HG02943 (cell line): ENCODE measurements at regions not wholly inside any gene's neighbourhood (a gene's known extent, or its start where the extent isn't known, plus 50 kb on each side); places are given as distances from the start of the nearest gene placed in this dataset.
"Not testable (repeated sequence)": the region's sequence is repeated elsewhere in the genome, so short reads cannot be mapped to it uniquely, and the experiment has no call there.

Experiments
- ATAC-seq: cut with Tn5 transposase; IDR thresholded peaks from one replicate; pipeline ENCODE4 v1.9.1; 2021; ENCODE audit warnings: mild to moderate bottlenecking, low read depth, moderate library complexity; ENCODE audit not compliant: unreplicated experiment

DNA sequence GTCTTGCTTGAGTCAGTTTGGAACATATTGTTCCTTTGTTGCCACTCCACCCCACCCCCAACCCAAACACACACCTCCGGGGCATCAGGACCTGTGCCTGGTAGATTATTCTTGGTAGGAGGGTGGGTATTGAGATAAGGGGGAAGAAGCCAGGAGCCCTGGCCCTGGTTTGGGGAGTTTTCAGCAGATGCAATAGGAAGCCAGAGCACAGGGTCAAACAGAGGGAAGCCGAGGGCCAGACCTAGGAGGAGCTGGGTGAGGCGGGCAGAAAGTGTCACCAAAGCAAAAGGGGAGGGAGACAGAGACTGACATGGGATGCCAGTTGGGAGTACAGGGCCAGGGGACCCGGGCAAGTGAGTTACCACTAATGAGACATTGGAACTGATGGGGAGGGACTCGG lies 163.1 kb downstream of the RPLP1 start:
- ATAC-seq: no peak

DNA sequence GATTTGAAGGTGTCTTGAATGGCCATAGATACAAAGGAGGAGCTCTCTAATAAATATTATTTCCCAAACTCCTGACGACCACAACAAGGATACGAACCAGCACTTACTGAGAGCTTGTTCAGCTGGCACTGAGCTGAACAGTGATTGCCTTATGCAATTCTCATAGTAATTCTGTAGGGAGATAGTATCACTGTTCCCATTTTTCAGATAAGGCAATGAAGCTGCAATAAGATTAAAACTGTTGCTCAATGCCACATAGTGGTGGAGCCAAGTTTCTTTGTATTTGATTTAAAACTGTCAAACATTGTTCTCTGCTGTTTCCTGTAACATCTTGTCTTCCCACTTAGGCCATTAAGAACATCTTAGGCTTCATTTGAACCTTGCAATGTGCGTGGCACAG lies 163.9 kb downstream of the RPLP1 start:
- no peak for ATAC-seq

GRCh38 chr15:69617144-69617543 lies 164.5 kb downstream of the RPLP1 start:
- not testable (repeated sequence) for ATAC-seq

DNA sequence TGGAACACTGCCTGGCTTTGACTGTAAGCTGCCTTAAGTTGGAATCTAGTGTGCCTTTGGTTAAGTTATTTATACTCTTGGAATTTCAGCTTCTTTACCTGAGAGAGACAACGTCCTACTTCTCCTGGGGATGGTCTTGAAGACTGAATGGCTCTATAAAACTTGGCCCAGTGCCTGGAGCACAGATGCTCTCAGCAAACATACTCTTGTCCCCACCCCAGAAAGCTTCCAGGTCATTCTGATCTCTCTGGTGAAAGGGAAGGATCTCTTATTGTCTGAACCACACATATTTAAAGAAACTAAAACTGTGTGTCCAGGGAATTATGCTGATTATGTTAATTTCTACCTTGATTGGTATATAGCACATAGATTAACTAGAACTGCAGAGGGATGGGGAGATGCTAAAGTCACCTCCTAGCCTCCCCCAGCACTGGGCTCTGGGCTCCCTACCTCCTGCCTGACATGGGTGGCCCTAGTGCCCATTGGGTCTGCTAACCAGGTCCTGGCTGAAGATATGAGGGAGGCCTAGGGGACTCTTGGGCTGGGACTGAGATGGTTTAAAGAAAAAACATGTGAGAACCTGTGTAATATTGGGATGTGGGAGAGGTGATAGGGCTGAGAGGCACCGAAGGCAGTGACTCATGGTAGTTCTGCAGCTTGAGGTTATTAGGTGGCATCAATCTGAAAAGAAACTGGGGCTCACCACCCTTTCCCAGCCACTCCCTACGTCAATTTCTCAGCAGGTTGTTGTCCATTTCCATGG lies 171.0 kb downstream of the RPLP1 start:
- ATAC-seq: no peak

DNA sequence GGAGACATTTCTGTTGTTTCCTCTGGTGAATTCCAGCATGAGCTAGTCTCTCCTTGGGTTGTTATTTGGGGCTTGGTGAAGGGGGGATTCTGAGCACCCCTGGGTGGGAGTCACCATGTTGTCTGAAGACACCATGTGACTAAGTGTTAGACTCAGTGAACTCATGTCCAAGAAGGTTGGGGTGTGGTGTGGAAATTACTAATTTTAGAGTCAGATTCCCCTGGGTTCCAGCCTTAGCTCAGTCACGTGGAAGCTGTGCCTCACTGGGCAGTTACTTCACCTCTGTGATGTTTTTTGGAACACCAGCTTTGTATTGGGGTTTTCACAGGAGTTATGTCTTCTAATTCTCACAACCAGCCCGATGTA lies 171.5 kb downstream of the RPLP1 start:
- ATAC-seq: no peak

- no peak for ATAC-seq
These were observed 172.2 kb downstream of the RPLP1 start for GRCh38 chr15:69624816-69625215.

DNA sequence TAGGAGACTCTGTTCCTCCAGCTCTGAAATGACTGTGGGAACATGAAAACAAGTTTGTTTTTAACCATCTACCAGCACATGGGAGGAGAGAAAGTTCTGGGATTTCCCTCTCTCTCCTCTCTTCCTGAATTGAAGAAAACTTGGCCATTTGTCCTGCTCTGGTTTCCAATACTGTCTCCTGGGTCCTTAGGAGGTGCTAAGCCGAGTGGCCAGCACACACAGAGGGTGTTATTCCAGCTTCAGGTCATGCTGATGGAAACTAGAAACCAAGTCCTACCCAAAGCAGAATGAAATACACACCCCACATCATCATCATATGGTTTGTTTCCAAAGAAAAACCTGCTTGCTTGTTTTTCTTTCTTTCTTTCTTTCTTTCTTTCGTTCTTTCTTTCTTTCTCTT lies 172.7 kb downstream of the RPLP1 start:
- ATAC-seq: no peak

DNA sequence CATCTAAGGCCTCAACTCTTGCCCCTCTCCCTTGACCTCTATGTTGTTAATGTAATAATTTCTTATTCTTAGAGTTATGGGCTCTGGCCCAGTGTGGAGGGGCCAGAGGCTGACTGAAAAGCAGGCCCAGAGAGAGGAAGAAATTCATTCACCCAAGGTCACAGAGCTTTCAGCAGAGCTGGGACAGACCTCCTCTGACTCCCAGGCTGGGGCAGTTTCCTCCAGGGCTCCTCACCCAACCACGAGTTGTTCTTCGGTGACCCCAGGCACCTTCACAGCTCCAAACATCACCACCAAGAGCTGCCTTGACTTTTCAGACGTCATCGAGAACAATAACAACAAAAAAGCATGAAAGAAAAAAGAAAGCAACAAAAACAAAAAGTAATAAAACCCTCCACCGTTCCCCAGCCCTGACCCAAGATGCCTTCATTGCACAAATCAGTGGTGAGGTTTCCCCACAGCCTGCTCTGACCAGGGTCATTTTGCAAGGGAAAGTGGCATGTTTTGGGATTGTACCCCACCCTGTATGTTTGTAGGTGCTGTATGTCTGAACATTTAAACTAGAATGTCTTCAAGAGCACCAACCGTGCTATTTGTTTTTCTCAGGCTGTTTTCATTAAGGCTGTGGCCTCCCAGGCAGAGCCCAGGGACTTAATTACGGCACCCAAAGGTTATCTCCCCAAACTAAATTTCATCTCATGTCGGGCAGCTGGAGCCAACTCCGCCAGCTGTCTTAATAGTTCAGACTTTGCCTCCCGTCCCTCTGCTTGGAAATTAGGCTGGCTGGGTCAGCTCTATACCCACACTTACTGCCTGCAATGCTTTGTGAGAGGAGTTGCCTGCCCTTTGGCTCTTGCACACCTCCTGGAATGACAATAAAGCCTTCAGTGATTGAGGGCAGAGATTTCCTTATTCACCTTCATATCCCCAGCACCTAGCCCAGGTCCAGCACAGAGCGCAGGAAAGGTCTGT lies 173.8 kb downstream of the RPLP1 start:
- ATAC-seq: no peak

DNA sequence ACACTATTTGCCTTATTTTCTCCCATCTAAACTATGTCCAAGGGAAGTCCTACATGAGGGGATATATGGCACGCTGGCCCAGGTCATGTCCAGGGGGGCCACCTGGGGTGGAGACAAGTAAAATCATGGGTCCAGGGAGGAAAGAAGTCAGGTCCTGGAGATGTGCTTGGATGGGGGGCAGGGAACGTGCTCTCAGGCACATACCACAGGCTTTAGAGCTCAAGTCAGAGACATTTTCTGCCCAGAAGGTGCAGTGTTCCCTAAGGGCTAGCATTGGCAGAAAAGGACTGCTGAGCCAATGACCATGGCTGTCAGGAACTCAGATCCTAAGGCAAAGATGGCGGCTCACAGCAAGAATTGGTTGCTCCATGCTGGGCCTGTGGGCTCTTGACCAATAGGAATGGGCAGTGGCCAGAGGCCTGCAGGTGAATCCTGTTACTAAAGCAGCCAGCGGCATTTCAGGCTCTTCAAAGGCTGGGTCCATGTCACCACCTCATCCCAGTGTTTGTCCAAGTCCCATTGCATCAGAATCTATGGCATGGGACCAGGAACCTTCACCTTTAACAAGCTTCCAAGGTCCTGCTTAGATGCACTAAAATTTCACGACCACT lies 175.0 kb downstream of the RPLP1 start:
- no peak for ATAC-seq

- no peak for ATAC-seq
These were observed 175.9 kb downstream of the RPLP1 start for GRCh38 chr15:69628256-69629093.

DNA sequence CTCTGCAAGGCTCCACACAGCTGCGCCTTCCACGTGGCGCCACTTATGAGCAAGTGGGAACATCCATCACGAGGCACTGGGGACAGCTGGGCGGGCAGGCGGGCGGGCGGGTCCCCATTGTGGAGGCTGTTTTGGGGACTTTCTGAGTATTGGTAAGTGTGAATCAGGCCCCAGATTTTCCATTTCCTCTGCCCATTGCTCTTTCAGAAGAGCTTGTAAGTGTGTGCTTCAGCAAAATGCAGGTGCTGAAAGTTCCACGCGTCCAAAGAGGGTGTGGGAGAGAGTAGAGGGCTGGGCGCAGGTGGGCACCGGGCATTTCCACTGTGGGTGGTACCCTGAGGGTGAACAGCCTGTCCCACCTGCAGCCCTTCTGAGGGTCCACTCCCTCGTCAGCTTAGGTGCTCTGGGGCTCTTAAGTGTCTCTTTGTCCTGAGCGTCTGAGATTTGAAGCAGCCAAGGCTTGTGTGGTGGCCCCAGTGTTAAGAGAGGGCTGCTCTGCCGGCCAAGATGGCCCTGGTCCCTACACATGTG lies 177.1 kb downstream of the RPLP1 start:
- ATAC-seq: no peak

DNA sequence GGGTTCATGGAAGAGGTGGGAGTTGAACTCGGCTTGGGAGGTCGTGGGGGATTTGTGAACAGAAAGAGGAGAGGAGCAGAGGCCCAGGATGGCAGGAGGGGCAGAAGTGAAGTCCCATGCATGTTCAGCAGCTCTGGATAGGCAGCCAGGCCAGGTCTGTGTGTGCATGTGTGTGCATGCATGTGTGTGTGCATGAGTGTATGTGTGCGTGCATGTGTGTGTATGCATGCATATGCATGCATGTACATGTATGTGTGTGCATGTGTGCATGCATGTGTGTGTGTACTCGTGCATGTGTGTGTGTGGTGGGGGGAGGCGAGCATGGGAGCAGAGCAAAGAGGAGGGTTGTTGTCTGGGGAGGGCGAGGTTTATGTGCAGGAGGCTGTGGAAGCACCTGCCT lies 178.4 kb downstream of the RPLP1 start:
- no peak for ATAC-seq

DNA sequence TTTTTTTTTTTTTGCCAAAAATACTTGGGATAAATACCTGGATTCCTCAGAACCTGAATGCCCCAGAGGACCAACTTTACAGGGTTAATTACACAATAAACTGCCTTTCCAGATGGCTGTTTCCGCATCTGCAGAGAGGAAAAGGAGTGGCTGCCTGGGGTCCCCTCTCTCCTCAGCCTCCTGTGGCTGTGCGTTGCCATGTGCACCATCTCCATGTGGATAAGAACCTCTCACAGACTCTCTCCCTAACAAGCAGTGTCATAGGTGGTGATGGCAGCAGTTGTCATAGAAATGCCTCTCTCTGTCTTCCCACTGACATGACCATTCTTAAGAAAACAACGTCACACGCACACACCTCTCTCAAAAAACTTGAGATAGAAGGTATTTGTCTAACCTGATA lies 179.4 kb downstream of the RPLP1 start:
- ATAC-seq: no peak

DNA sequence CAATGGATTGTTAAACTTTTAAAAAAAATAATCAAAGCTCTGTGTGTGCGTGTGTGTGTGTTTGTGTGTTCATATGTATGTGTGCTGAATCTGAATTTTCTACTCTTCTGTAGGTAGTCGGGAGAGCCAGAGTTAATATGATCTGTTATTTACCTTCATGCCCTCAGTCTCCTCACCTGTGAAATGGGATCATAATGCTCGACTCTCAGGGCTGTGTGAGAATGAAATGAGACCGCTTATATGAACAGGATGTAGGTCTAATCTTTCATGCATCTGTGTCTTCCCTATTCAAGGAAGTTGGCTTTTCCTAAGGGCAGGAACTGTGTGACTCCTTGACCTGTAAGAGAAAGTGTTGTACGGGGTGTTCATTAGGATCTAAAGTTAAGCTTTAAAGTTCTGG lies 182.2 kb downstream of the RPLP1 start:
- ATAC-seq: no peak

GRCh38 chr15:69636169-69636915 lies 183.7 kb downstream of the RPLP1 start:
- ATAC-seq: no peak

- ATAC-seq: no peak
These were observed 185.2 kb downstream of the RPLP1 start for GRCh38 chr15:69637818-69638217.

- ATAC-seq: no peak
These were observed 190.9 kb downstream of the RPLP1 start for GRCh38 chr15:69643476-69643875.

- ATAC-seq: no peak
These were observed 191.4 kb downstream of the RPLP1 start for GRCh38 chr15:69643971-69644370.

DNA sequence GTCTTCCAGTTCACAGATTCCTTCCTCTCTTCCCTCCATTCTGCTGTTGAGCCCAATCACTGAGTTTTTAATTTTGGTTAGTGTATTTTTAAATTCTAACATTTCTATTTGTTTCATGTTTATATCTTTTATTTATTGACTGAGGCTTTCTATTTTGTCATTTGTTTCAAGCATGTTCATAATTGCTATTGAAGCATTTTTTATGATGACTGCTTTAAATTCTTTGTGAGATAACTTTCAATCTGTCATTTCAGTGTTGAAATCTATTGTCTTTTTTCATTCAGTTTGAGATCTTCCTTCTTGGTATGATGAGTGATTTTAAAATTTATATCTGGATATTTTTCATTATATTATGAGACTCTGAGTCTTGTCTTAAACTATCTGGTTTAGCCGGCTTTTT lies 192.3 kb downstream of the RPLP1 start:
- ATAC-seq: no peak

GRCh38 chr15:69647142-69647513 lies 194.5 kb downstream of the RPLP1 start:
- ATAC-seq: no peak
